ENCODE measurements at regions not wholly inside any gene's neighbourhood (a gene's known extent, or its start where the extent isn't known, plus 50 kb on each side); places are given as distances from the start of the nearest gene placed in this dataset.
A peak's percentile ranks its signal among the peaks of the same experiment; 100 is the strongest.

GRCh38 chr12:132395908-132396305 is 66.5 kb upstream of the GALNT9 start:
- H3K4me3 Mint-ChIP-seq = no peak overlapping the region
- WGBS (ENCODE audit: extremely low coverage, insufficient read length, low lambda C conversion rate) = no CpG with 5 or more reads among the region's 24 CpGs
- peaks cover 0 to 4% (median 0%) of the 10 kb centered on the region in 3 experiments; a peak in 1 of 7 replicates for H3K36me3 Mint-ChIP-seq (ENCODE audit: insufficient read depth in 1 of 3, low read depth in 3 of 3)
- H3K4me2 ChIP-seq (ENCODE audit: insufficient read depth, insufficient read length, low read length) = no peak overlapping the region
- no peak overlapping the region for H2BK5ac ChIP-seq (ENCODE audit: insufficient read length, low read length)
- H4K91ac ChIP-seq (ENCODE audit: insufficient read length, low read depth, low read length) = no peak overlapping the region
- H2BK20ac ChIP-seq (ENCODE audit: low read depth, low read length, poor library complexity, severe bottlenecking) = no peak overlapping the region
- H2AFZ ChIP-seq (ENCODE audit: low read length) = no peak overlapping the region
- no peaks in the 10 kb centered on the region for H3K79me2 ChIP-seq (ENCODE audit: insufficient read depth, low read length)
- no peak overlapping the region for H3K4ac ChIP-seq (ENCODE audit: low read depth, low read length)
- no peak overlapping the region for H2BK120ac ChIP-seq (ENCODE audit: low read depth, low read length, poor library complexity, severe bottlenecking)
- no peak overlapping the region for H2AK5ac ChIP-seq (ENCODE audit: insufficient read length, low read length)
- no peak for DNase-seq
- H3K27ac Mint-ChIP-seq = no peak overlapping the region
- no peak overlapping the region for H4K5ac ChIP-seq (ENCODE audit: insufficient read length, low read depth, low read length)
- H3K4me1 Mint-ChIP-seq = peaks cover 19 to 44% of the 10 kb centered on the region in 2 experiments
- peaks cover 72% of the 10 kb centered on the region for H3K27me3 Mint-ChIP-seq (ENCODE audit: low read depth)
- H3K18ac ChIP-seq (ENCODE audit: insufficient read length, low read depth, low read length) = no peak overlapping the region
- no peak overlapping the region for H2BK15ac ChIP-seq (ENCODE audit: low read depth, low read length)
- no peak overlapping the region for H4K8ac ChIP-seq (replicated peaks; ENCODE audit: insufficient read length, low read depth, low read length)
- H3K14ac ChIP-seq (ENCODE audit: insufficient read depth, low read length) = peak overlapping the region; percentile 4; the same call in 1 of the 2 replicates
- no peak overlapping the region for H3K9ac ChIP-seq (ENCODE audit: extremely low read depth, insufficient read length, low read length)
- no peaks in the 10 kb centered on the region for H3K9me3 ChIP-seq (ENCODE audit: control insufficient read depth, low read depth, low read length)
- H3K4me1 ChIP-seq (ENCODE audit: insufficient read depth, low read length) = no peaks in the 10 kb centered on the region
- no peak overlapping the region for H3K27ac ChIP-seq (ENCODE audit: insufficient read length, low read depth, low read length)
- no peak overlapping the region for H3K56ac ChIP-seq (ENCODE audit: insufficient read length, low read depth, low read length)
- H2BK12ac ChIP-seq (ENCODE audit: insufficient read length, low read depth, low read length) = no peak overlapping the region
- no peaks in the 10 kb centered on the region for H4K20me1 ChIP-seq (ENCODE audit: control insufficient read depth, insufficient read depth, insufficient read length)
- no peak overlapping the region for H3T11ph ChIP-seq (ENCODE audit: low read length)
- peaks cover 4% of the 10 kb centered on the region; the same call in 1 of the 2 replicates for H3K27me3 ChIP-seq (ENCODE audit: insufficient read depth, low read length)
- H3K23ac ChIP-seq (ENCODE audit: insufficient read length, low read depth, low read length) = no peak overlapping the region
- TF ChIP-seq, protein P1, sequence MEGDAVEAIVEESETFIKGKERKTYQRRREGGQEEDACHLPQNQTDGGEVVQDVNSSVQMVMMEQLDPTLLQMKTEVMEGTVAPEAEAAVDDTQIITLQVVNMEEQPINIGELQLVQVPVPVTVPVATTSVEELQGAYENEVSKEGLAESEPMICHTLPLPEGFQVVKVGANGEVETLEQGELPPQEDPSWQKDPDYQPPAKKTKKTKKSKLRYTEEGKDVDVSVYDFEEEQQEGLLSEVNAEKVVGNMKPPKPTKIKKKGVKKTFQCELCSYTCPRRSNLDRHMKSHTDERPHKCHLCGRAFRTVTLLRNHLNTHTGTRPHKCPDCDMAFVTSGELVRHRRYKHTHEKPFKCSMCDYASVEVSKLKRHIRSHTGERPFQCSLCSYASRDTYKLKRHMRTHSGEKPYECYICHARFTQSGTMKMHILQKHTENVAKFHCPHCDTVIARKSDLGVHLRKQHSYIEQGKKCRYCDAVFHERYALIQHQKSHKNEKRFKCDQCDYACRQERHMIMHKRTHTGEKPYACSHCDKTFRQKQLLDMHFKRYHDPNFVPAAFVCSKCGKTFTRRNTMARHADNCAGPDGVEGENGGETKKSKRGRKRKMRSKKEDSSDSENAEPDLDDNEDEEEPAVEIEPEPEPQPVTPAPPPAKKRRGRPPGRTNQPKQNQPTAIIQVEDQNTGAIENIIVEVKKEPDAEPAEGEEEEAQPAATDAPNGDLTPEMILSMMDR (conservative IDR thresholded peaks at IDR 0.05) = no peak
- no peaks in the 10 kb centered on the region for H3K23me2 ChIP-seq (ENCODE audit: insufficient read length, low read depth, low read length, poor library complexity, severe bottlenecking)
- H3K79me1 ChIP-seq (ENCODE audit: insufficient read depth, low read depth, low read length, poor library complexity, severe bottlenecking) = no peaks in the 10 kb centered on the region
- H3K9me3 Mint-ChIP-seq = peaks cover 4 to 5% of the 10 kb centered on the region in 2 experiments; a peak in 2 of 5 replicates
